CD4-positive, alpha-beta memory T cell (primary cell): ENCODE measurements at regions not wholly inside any gene's neighbourhood (a gene's known extent, or its start where the extent isn't known, plus 50 kb on each side); places are given as distances from the start of the nearest gene placed in this dataset.

Experiments used
- CTCF ChIA-PET: fragments of 350-600 bp; sonication (Branson Sonifier 250); formaldehyde crosslinking; loops from one replicate; lab custom pipeline; 2021; ENCODE audit warnings: inconsistent platforms; ENCODE audit not compliant: partially characterized antibody; lab: Charles Lee
- POLR2A ChIA-PET: fragments of 350-600 bp; sonication (Branson Sonifier 250); formaldehyde crosslinking; loops from one replicate; lab custom pipeline; 2021; ENCODE audit not compliant: partially characterized antibody; lab: Charles Lee
- DNase-seq, 5 donors: peaks; one replicate each; pipeline versions ENCODE4 v3.0.0 to v3.0.0-alpha.2; 2020 to 2022; ENCODE audit warnings: mixed read lengths in 1 of 5
- H3K27ac ChIP-seq: one replicate; pipeline ENCODE4 v1.7.0; 2013; ENCODE audit warnings: low read depth, low read length
- H3K27me3 ChIP-seq: 2 replicates; pipeline ENCODE4 v1.7.0; 2013; ENCODE audit warnings: mild to moderate bottlenecking, low read length, moderate library complexity; ENCODE audit not compliant: insufficient read depth
- H3K36me3 ChIP-seq: 2 replicates; pipeline ENCODE4 v1.7.0; 2013; ENCODE audit warnings: mild to moderate bottlenecking, low read length, moderate library complexity; ENCODE audit not compliant: insufficient read depth
- H3K4me1 ChIP-seq: 2 replicates; pipeline ENCODE4 v1.7.0; 2013; ENCODE audit warnings: mild to moderate bottlenecking, low read length, moderate library complexity; ENCODE audit not compliant: insufficient read depth
- H3K4me3 ChIP-seq, 2 donors: one replicate each; pipeline ENCODE4 v1.7.0; 2013; ENCODE audit warnings: low read length in 2 of 2, mild to moderate bottlenecking in 1 of 2
- H3K9me3 ChIP-seq, 2 donors: one replicate each; pipeline ENCODE4 v1.7.0; 2013; ENCODE audit warnings: low read length in 2 of 2, control low read depth in 1 of 2; ENCODE audit not compliant: control insufficient read depth in 1 of 2
- H3K27ac Mint-ChIP-seq, 7 donors: one replicate each; pipeline ENCODE4 v1.8.0; 2020 to 2021; ENCODE audit warnings: mixed read lengths in 7 of 7, mild to moderate bottlenecking in 6 of 7, inconsistent platforms in 3 of 7, moderate library complexity in 3 of 7
- H3K27me3 Mint-ChIP-seq, 2 donors: one replicate each; pipeline ENCODE4 v1.8.0; 2020 to 2021; ENCODE audit warnings: mixed read lengths in 2 of 2
- H3K36me3 Mint-ChIP-seq, 2 donors: one replicate each; pipeline ENCODE4 v1.8.0; 2020 to 2021; ENCODE audit warnings: mixed read lengths in 2 of 2, inconsistent platforms in 1 of 2, mild to moderate bottlenecking in 1 of 2
- H3K4me1 Mint-ChIP-seq, 4 donors: one replicate each; pipeline ENCODE4 v1.8.0; 2020 to 2021; ENCODE audit warnings: mixed read lengths in 4 of 4, mild to moderate bottlenecking in 1 of 4
- H3K4me3 Mint-ChIP-seq, 8 donors: one replicate each; pipeline ENCODE4 v1.8.0; 2020 to 2021; ENCODE audit warnings: mixed read lengths in 8 of 8, mild to moderate bottlenecking in 7 of 8, moderate library complexity in 6 of 8, inconsistent platforms in 3 of 8
- H3K9me3 Mint-ChIP-seq, 8 donors: one replicate each; pipeline ENCODE4 v1.8.0; 2020 to 2021; ENCODE audit warnings: mixed read lengths in 8 of 8, mild to moderate bottlenecking in 5 of 8, inconsistent platforms in 3 of 8, moderate library complexity in 1 of 8
- intact Hi-C: fragments of 100-400 bp; cut with micrococcal nuclease; formaldehyde crosslinking; loops from one replicate; pipeline ENCODE4 v1.15.1; 2023

DNA sequence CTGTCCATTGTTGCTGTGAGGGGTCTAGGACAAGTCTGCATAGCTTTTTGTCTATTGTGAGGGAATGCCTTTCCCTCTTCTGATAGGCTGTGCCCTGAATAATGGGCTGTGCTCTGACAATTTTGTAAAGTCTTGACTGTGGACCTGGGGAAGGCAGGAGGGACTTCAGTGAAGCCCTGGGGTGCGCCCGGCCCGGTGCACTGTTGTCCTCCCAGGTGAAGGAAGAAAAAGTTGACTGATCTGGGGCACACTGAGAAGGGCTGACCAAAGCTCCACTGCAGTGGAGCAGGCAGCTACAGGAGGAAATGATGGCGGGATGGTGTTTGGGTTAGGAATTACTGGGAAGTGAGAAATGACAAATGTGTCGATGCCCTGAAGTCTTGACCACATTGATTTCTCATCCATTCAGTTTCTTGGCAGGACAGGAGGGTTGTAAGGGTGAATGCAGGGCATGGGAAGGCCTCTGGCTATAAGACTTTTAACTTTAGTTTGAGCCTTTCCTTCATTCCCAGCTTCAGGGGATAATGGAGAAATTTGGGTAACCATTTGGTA, 224.0 kb upstream of the CST7 start:
- no peaks in the 10 kb centered on the region for H3K4me1 ChIP-seq
- no peak overlapping the region for H3K4me3 Mint-ChIP-seq
- H3K27ac Mint-ChIP-seq = no peak overlapping the region
- CTCF ChIA-PET = no interaction called here
- H3K4me1 Mint-ChIP-seq = no peaks in the 10 kb centered on the region
- H3K9me3 Mint-ChIP-seq = no peaks in the 10 kb centered on the region
- H3K36me3 ChIP-seq = no peaks in the 10 kb centered on the region
- POLR2A ChIA-PET = no interaction called here
- no peak for DNase-seq
- intact Hi-C loops = no loop called here
- H3K27ac ChIP-seq = no peak overlapping the region
- no peak overlapping the region for H3K4me3 ChIP-seq
- peaks cover 8 to 13% of the 10 kb centered on the region in 2 donors for H3K27me3 Mint-ChIP-seq
- H3K9me3 ChIP-seq = no peaks in the 10 kb centered on the region
- no peaks in the 10 kb centered on the region for H3K36me3 Mint-ChIP-seq
- no peaks in the 10 kb centered on the region for H3K27me3 ChIP-seq

DNA sequence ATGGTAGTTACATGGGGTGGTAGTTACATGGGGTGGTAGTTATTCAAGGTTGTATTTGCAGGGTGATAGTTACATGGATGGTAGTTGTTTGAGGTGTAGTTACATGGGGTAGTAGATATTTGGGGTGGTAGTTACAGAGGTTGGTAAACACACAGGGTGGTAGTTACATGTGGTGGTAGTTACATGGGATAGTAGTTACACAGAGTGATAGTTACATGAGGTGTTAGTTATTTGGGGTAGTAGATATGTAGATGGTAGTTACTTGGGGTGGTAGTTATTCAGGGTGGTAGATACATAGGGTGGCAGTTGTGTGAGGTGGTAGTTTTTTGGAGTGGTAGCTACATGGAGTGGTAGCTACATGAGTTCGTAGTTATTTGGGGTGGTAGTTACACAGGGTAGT, 221.3 kb upstream of the CST7 start:
- no peaks in the 10 kb centered on the region for H3K9me3 Mint-ChIP-seq
- no peaks in the 10 kb centered on the region for H3K4me1 ChIP-seq
- H3K36me3 ChIP-seq = no peaks in the 10 kb centered on the region
- H3K27me3 ChIP-seq = no peaks in the 10 kb centered on the region
- intact Hi-C loops = no loop called here
- H3K4me3 ChIP-seq = no peak overlapping the region
- H3K4me1 Mint-ChIP-seq = no peaks in the 10 kb centered on the region
- ChIA-PET POLR2A (no interaction called here), CTCF (no interaction called here)
- H3K9me3 ChIP-seq = no peaks in the 10 kb centered on the region
- H3K36me3 Mint-ChIP-seq = no peaks in the 10 kb centered on the region
- no peak overlapping the region for H3K27ac Mint-ChIP-seq
- H3K27me3 Mint-ChIP-seq = peaks cover 4 to 10% of the 10 kb centered on the region in 2 donors
- no peak for DNase-seq
- no peak overlapping the region for H3K4me3 Mint-ChIP-seq
- no peak overlapping the region for H3K27ac ChIP-seq

DNA sequence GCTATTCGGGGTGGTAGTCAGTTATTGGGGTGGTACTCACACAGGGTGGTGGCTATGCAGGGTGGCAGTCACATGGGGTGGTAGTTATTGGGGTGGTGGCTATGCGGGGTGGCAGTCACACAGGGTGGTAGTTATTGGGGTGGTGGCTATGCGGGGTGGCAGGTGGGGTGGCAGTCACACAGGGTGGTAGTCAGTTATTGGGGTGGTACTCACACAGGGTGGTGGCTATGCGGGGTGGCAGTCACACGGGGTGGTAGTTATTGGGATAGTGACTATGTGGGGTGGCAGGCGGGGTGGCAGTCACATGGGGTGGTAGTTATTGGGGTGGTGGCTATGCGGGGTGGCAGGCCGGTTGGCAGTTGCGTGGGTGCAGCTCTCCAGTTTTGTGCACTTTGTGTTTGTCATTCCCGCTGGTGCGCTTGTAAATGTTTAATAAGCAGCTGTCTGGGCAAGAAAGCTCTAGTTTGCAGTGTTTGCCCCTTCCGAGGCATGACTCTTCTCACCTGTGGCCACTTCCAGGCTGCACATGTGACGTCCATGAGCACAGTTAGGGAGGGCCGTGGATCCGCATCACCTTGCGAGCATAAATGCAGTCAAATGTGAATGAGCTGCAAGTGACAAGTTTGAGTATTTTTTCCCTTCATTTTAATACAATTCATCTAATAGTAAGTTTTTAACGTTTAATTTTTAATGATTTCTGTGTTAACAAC, 219.0 kb upstream of the CST7 start:
- no peak overlapping the region for H3K27ac Mint-ChIP-seq
- no peaks in the 10 kb centered on the region for H3K9me3 Mint-ChIP-seq
- H3K36me3 Mint-ChIP-seq = no peaks in the 10 kb centered on the region
- peaks cover 0 to 1% of the 10 kb centered on the region in 2 donors for H3K27me3 Mint-ChIP-seq
- DNase-seq = no peak
- Histone ChIP-seq H3K27ac (no peak overlapping the region), H3K9me3 (no peaks in the 10 kb centered on the region), H3K36me3 (no peaks in the 10 kb centered on the region), H3K4me1 (no peaks in the 10 kb centered on the region), H3K27me3 (no peaks in the 10 kb centered on the region), H3K4me3 (no peak overlapping the region)
- no peak overlapping the region for H3K4me3 Mint-ChIP-seq
- ChIA-PET CTCF (no interaction called here), POLR2A (no interaction called here)
- no peaks in the 10 kb centered on the region for H3K4me1 Mint-ChIP-seq
- intact Hi-C loops = no loop called here

DNA sequence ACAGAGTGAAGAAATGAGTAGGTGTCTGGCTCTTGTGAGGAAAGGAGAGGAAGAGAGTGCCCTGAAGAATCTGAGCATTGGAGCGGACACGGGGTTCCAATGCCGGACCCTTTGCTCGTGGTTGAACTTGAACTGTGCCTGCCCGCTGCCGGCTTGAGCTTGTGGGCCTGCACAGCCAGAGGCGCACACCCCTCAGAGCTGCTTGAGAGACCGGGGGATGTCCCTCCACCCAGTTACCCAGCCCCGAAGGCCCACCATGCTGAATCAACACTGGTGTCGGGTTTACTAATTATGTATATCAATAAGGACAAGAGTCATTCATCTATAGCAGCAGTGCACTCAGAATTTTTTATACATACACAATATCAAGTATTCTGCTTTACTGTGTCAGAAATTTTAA, 218.3 kb upstream of the CST7 start:
- Mint-ChIP-seq H3K27me3 (peaks cover 0 to 1% of the 10 kb centered on the region in 2 donors), H3K4me1 (no peaks in the 10 kb centered on the region), H3K9me3 (no peaks in the 10 kb centered on the region), H3K27ac (no peak overlapping the region), H3K4me3 (no peak overlapping the region), H3K36me3 (no peaks in the 10 kb centered on the region)
- Histone ChIP-seq H3K27me3 (no peaks in the 10 kb centered on the region), H3K9me3 (no peaks in the 10 kb centered on the region), H3K4me1 (no peaks in the 10 kb centered on the region), H3K36me3 (no peaks in the 10 kb centered on the region), H3K4me3 (no peak overlapping the region), H3K27ac (no peak overlapping the region)
- ChIA-PET POLR2A (no interaction called here), CTCF (no interaction called here)
- DNase-seq = no peak
- intact Hi-C loops = no loop called here

DNA sequence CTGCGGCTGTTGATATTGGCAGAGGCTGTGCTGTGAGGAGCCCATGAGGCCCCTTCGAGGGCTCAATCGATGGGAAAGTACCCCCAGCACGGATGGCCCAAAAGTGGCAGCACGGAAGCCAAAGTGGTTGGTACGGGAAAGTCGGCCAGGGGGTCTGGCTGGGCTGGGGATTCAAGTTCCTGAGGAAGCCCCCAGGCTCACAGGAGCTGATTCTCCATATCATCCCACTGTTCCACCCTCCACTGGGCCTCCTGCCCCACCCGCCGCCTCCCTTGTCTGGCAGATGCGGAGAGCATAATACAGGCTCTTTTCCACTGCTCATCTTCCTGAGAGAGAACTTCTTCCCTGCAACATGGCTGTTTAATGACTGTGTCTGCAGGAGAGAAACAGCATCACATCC, 217.8 kb upstream of the CST7 start:
- H3K36me3 Mint-ChIP-seq = no peaks in the 10 kb centered on the region
- Histone ChIP-seq H3K4me1 (no peaks in the 10 kb centered on the region), H3K4me3 (no peak overlapping the region), H3K9me3 (no peaks in the 10 kb centered on the region), H3K27ac (no peak overlapping the region), H3K36me3 (no peaks in the 10 kb centered on the region), H3K27me3 (no peaks in the 10 kb centered on the region)
- H3K4me1 Mint-ChIP-seq = no peaks in the 10 kb centered on the region
- POLR2A ChIA-PET = no interaction called here
- DNase-seq = no peak
- no peaks in the 10 kb centered on the region for H3K9me3 Mint-ChIP-seq
- H3K4me3 Mint-ChIP-seq = no peak overlapping the region
- H3K27ac Mint-ChIP-seq = no peak overlapping the region
- CTCF ChIA-PET = no interaction called here
- no peaks in the 10 kb centered on the region for H3K27me3 Mint-ChIP-seq
- intact Hi-C loops = no loop called here

DNA sequence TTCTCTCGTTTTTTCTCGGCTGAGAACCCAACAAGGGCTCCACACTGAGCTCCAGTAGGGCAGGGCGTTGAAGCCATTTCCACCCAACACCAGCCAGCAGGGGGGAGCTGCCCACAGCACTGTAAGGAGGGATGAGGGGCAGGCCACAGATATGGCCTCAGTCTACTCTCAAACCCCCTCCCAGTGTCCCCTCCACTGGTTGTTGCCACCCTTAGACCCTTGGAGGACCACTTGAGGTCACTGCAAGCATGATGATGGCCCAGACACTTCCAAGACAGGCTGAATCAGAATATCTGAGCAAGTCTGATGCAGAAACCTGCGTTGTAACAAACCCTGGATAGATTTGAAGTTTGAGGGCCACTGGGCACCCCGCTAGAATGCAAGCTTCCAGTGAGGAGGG, 217.0 kb upstream of the CST7 start:
- Mint-ChIP-seq H3K36me3 (no peaks in the 10 kb centered on the region), H3K9me3 (no peaks in the 10 kb centered on the region), H3K27me3 (no peaks in the 10 kb centered on the region), H3K4me3 (no peak overlapping the region), H3K4me1 (no peaks in the 10 kb centered on the region), H3K27ac (no peak overlapping the region)
- POLR2A ChIA-PET = no interaction called here
- H3K4me3 ChIP-seq = no peak overlapping the region
- DNase-seq = no peak
- H3K4me1 ChIP-seq = no peaks in the 10 kb centered on the region
- no peak overlapping the region for H3K27ac ChIP-seq
- intact Hi-C loops = no loop called here
- CTCF ChIA-PET = no interaction called here
- no peaks in the 10 kb centered on the region for H3K36me3 ChIP-seq
- H3K27me3 ChIP-seq = no peaks in the 10 kb centered on the region
- H3K9me3 ChIP-seq = no peaks in the 10 kb centered on the region

DNA sequence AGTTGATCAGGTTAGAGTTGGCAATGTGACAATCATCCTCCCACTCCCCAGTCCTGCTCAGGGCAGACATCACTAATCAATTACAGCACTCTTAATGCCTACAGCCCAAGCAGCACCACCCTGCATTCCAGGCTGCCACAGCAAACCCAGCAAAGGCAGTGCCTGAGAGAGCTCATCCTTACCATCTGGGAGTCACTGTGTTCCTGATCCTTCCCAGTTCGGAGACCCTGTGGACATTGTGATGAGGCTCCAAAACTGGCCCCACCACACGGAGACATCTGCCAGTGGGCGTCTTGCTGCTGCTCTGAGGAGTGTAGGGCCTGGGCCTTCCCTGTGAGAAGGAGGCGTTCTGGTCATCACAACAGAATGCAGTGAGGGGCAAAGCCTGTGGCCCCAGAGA, 216.5 kb upstream of the CST7 start:
- ChIA-PET POLR2A (no interaction called here), CTCF (no interaction called here)
- intact Hi-C loops = no loop called here
- H3K9me3 ChIP-seq = no peaks in the 10 kb centered on the region
- Mint-ChIP-seq H3K4me1 (no peaks in the 10 kb centered on the region), H3K36me3 (no peaks in the 10 kb centered on the region), H3K27me3 (no peaks in the 10 kb centered on the region), H3K27ac (no peak overlapping the region), H3K4me3 (no peak overlapping the region), H3K9me3 (no peaks in the 10 kb centered on the region)
- no peak overlapping the region for H3K27ac ChIP-seq
- no peak overlapping the region for H3K4me3 ChIP-seq
- H3K27me3 ChIP-seq = no peaks in the 10 kb centered on the region
- H3K4me1 ChIP-seq = no peaks in the 10 kb centered on the region
- DNase-seq = no peak
- no peaks in the 10 kb centered on the region for H3K36me3 ChIP-seq
